NCI-H2196 treated with DMSO at 0.1 percent for 48 hours (cell line): ENCODE measurements at regions not wholly inside any gene's neighbourhood (a gene's known extent, or its start where the extent isn't known, plus 50 kb on each side); places are given as distances from the start of the nearest gene placed in this dataset.
"Not testable (repeated sequence)": the region's sequence is repeated elsewhere in the genome, so short reads cannot be mapped to it uniquely, and the experiment has no call there.

ENCODE experiments used
- DNase-seq: peaks from one replicate; lab custom pipeline; 2025; ENCODE audit not compliant: unreplicated experiment; lab: John Stamatoyannopoulos, UW

- no peak for DNase-seq
Measured at GRCh38 chr7:23931633-23932032, 221.6 kb downstream of the STK31 start.

- DNase-seq, result no peak
Measured at GRCh38 chr7:23938215-23938614, 228.2 kb downstream of the STK31 start.

GRCh38 chr7:23938937-23939552, 229.0 kb downstream of the STK31 start:
- DNase-seq, result peak; percentile 3

GRCh38 chr7:23939747-23940146, 229.7 kb downstream of the STK31 start:
- not testable (repeated sequence) for DNase-seq

GRCh38 chr7:23941551-23941950, 231.5 kb downstream of the STK31 start:
- DNase-seq, result no peak

- no peak for DNase-seq
Measured at GRCh38 chr7:23942032-23942431, 232.0 kb downstream of the STK31 start.

- no peak for DNase-seq
Measured at GRCh38 chr7:23944131-23944530, 234.1 kb downstream of the STK31 start.

GRCh38 chr7:23945472-23945871, 235.5 kb downstream of the STK31 start:
- no peak for DNase-seq

GRCh38 chr7:23955145-23955544, 245.1 kb downstream of the STK31 start:
- DNase-seq, result no peak

GRCh38 chr7:23955600-23956149, 245.7 kb downstream of the STK31 start:
- no peak for DNase-seq

GRCh38 chr7:23956772-23957576, 247.0 kb downstream of the STK31 start:
- no peak for DNase-seq

GRCh38 chr7:23959821-23960220, 249.8 kb downstream of the STK31 start:
- no peak for DNase-seq

GRCh38 chr7:23960361-23960760, 250.3 kb downstream of the STK31 start:
- no peak for DNase-seq

- no peak for DNase-seq
Measured at GRCh38 chr7:23963461-23964165, 253.6 kb downstream of the STK31 start.

GRCh38 chr7:23964715-23965114, 254.7 kb downstream of the STK31 start:
- DNase-seq, result no peak

- DNase-seq, result no peak
Measured at GRCh38 chr7:23965296-23965695, 255.3 kb downstream of the STK31 start.

GRCh38 chr7:23966941-23967340, 256.9 kb downstream of the STK31 start:
- no peak for DNase-seq

GRCh38 chr7:23967949-23968599, 258.1 kb downstream of the STK31 start:
- no peak for DNase-seq

- DNase-seq, result no peak
Measured at GRCh38 chr7:23968791-23969190, 258.8 kb downstream of the STK31 start.

- DNase-seq, result no peak
Measured at GRCh38 chr7:23969443-23969842, 259.4 kb downstream of the STK31 start.

GRCh38 chr7:23970193-23970592, 260.2 kb downstream of the STK31 start:
- no peak for DNase-seq
